ENCODE measurements at regions not wholly inside any gene's neighbourhood (a gene's known extent, or its start where the extent isn't known, plus 50 kb on each side); places are given as distances from the start of the nearest gene placed in this dataset.

GRCh38 chr16:54503856-54504219, 217.3 kb upstream of the IRX3 start:
- Histone ChIP-seq H2AFZ (ENCODE audit: low read depth, low read length) (no peak overlapping the region), H3K27me3 (ENCODE audit: insufficient read depth, low read depth, low read length) (no peaks in the 10 kb centered on the region), H3K9me2 (ENCODE audit: insufficient read depth, low read length) (no peaks in the 10 kb centered on the region), H3K4me2 (ENCODE audit: low read length) (no peak overlapping the region), H3F3A (ENCODE audit: insufficient read depth, low read length, poor library complexity, severe bottlenecking) (no peaks in the 10 kb centered on the region), H3K9ac (ENCODE audit: low read length) (no peak overlapping the region), H3K36me3 (ENCODE audit: insufficient read depth, low read length) (no peaks in the 10 kb centered on the region), H3K27ac (ENCODE audit: low read length) (no peak overlapping the region), H3K9me3 (ENCODE audit: low read length) (no peaks in the 10 kb centered on the region), H4K20me1 (ENCODE audit: insufficient read depth) (no peaks in the 10 kb centered on the region), H3K4me3 (ENCODE audit: low read length) (no peak overlapping the region), H3K79me2 (replicated peaks; ENCODE audit: insufficient read depth, low read length) (no peaks in the 10 kb centered on the region)
- TF ChIP-seq EZH2 (IDR thresholded peaks at IDR 0.05; ENCODE audit: borderline replicate concordance, insufficient read depth, low read length, poor library complexity, severe bottlenecking) = no peak
- no peak for TF ChIP-seq POLR2AphosphoS5 (IDR thresholded peaks at IDR 0.05)
- no peak for TF ChIP-seq EP300 (conservative IDR thresholded peaks at IDR 0.05; ENCODE audit: poor library complexity, severe bottlenecking)
- TF ChIP-seq TAF1 (IDR thresholded peaks at IDR 0.05; ENCODE audit: low read depth) = no peak
- no peak for TF ChIP-seq CTCF (IDR thresholded peaks at IDR 0.05; ENCODE audit: poor library complexity, severe bottlenecking)
- no peak for TF ChIP-seq RAD21 (conservative IDR thresholded peaks at IDR 0.05)

- H3K27ac ChIP-seq (ENCODE audit: low read length) = no peak overlapping the region
Measured at GRCh38 chr16:54503011-54503855, 216.6 kb upstream of the IRX3 start.

More at GRCh38 chr16:54503011-54503855, 216.6 kb upstream of the IRX3 start:
- no peak for TF ChIP-seq MXI1 (conservative IDR thresholded peaks at IDR 0.05; ENCODE audit: poor library complexity, severe bottlenecking)
- TF ChIP-seq RAD21 (conservative IDR thresholded peaks at IDR 0.05) = no peak
- no peak for TF ChIP-seq POLR2AphosphoS5 (IDR thresholded peaks at IDR 0.05)
- TF ChIP-seq TAF1 (IDR thresholded peaks at IDR 0.05; ENCODE audit: low read depth) = no peak
- no peak for TF ChIP-seq REST (IDR thresholded peaks at IDR 0.05; ENCODE audit: borderline replicate concordance)
- TF ChIP-seq CTCF (IDR thresholded peaks at IDR 0.05; ENCODE audit: poor library complexity, severe bottlenecking) = no peak
- no peak for TF ChIP-seq EP300 (conservative IDR thresholded peaks at IDR 0.05; ENCODE audit: poor library complexity, severe bottlenecking)
- no peak for TF ChIP-seq EZH2 (IDR thresholded peaks at IDR 0.05; ENCODE audit: borderline replicate concordance, insufficient read depth, low read length, poor library complexity, severe bottlenecking)
- no peak for TF ChIP-seq SMC3 (conservative IDR thresholded peaks at IDR 0.05; ENCODE audit: poor library complexity)
- Histone ChIP-seq H3K4me2 (ENCODE audit: low read length) (no peak overlapping the region), H3K27me3 (ENCODE audit: insufficient read depth, low read depth, low read length) (no peaks in the 10 kb centered on the region), H3F3A (ENCODE audit: insufficient read depth, low read length, poor library complexity, severe bottlenecking) (no peaks in the 10 kb centered on the region), H4K20me1 (ENCODE audit: insufficient read depth) (no peaks in the 10 kb centered on the region), H3K79me2 (replicated peaks; ENCODE audit: insufficient read depth, low read length) (no peaks in the 10 kb centered on the region), H3K9ac (ENCODE audit: low read length) (no peak overlapping the region), H2AFZ (ENCODE audit: low read depth, low read length) (no peak overlapping the region), H3K36me3 (ENCODE audit: insufficient read depth, low read length) (no peaks in the 10 kb centered on the region), H3K9me3 (ENCODE audit: low read length) (peaks cover 3% of the 10 kb centered on the region), H3K4me3 (ENCODE audit: low read length) (no peak overlapping the region), H3K9me2 (ENCODE audit: insufficient read depth, low read length) (no peaks in the 10 kb centered on the region)
